Tibial nerve (tissue), 4 donors: ENCODE measurements at regions not wholly inside any gene's neighbourhood (a gene's known extent, or its start where the extent isn't known, plus 50 kb on each side); places are given as distances from the start of the nearest gene placed in this dataset.

Source experiments
- DNase-seq, 2 donors: peaks; one replicate each; pipeline ENCODE4 v3.0.0-alpha.2; 2019; ENCODE audit warnings: low spot score in 2 of 2
- H3K27ac ChIP-seq, 4 donors: fragments of 200-600 bp; sonication (generic) in 3 of 4; one replicate each; pipeline ENCODE4 v1.5.1; 2017 to 2019; ENCODE audit warnings: mild to moderate bottlenecking in 1 of 4
- H3K27me3 ChIP-seq, 2 donors: fragments of 200-600 bp; sonication (generic) in 1 of 2; one replicate each; pipeline versions ENCODE4 v1.5.1 to v1.6.0; 2017 to 2019
- H3K36me3 ChIP-seq, 3 donors: fragments of 200-600 bp; sonication (generic); one replicate each; pipeline ENCODE4 v1.5.1; 2018 to 2019
- H3K4me1 ChIP-seq, 4 donors: fragments of 200-600 bp; sonication (generic) in 3 of 4; one replicate each; pipeline ENCODE4 v1.5.1; 2017 to 2019
- H3K4me3 ChIP-seq, 4 donors: fragments of 200-600 bp; sonication (generic) in 3 of 4; one replicate each; pipeline ENCODE4 v1.5.1; 2017 to 2019; ENCODE audit warnings: mild to moderate bottlenecking in 1 of 4, moderate library complexity in 1 of 4
- H3K9me3 ChIP-seq, 4 donors: fragments of 200-600 bp; sonication (generic) in 3 of 4; one replicate each; pipeline ENCODE4 v1.5.1; 2017 to 2019
- EP300 ChIP-seq, 2 donors: sonication (generic); formaldehyde crosslinking; IDR thresholded peaks; one replicate each; pipeline ENCODE4 v1.6.1; 2017; ENCODE audit warnings: antibody characterized with exemption in 2 of 2, mild to moderate bottlenecking in 1 of 2
- POLR2A ChIP-seq, 2 donors: fragments of 450-650 bp; IDR thresholded peaks; one replicate each; pipeline ENCODE4 v1.6.1; 2017; ENCODE audit warnings: antibody characterized with exemption in 2 of 2, mild to moderate bottlenecking in 2 of 2, moderate library complexity in 2 of 2
- WGBS, 2 donors: methylation state at CpG; one replicate each; pipeline ENCODE4 v1.1.5; 2018; 5-methylcytosine and 5-hydroxymethylcytosine counted together
- TF ChIP-seq, protein P1 (sequence below), 5 experiments: fragments of 200-600 bp in 3 of 5; fragments of 450-650 bp in 2 of 5; sonication (generic) in 3 of 5; IDR thresholded peaks; one replicate each; pipeline ENCODE4 v1.5.1; 2016 to 2019; ENCODE audit warnings: antibody characterized with exemption in 5 of 5, mild to moderate bottlenecking in 3 of 5, moderate library complexity in 2 of 5

DNA sequence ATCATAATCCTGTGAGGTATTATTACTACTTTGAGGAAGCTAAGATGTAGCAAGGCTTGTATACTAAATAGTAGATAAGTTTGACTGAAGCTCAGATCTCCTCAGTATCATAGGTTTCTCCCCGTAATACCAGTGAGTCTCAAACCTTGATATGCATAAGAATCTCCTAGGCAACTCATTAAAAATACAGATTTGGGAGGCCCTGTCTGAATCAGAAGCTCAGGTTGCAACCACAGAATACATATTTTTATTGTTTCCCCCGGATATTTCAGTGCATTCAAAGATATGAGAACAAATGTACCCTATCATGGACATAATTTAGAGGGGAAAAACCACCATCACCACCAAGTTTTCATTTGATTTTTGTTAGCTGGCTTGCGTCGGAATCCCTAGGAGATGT, 242.1 kb upstream of the C2CD4B start:
- Histone ChIP-seq H3K36me3 (no peaks in the 10 kb centered on the region), H3K4me1 (peaks cover 0 to 51% (median 4%) of the 10 kb centered on the region in 4 donors), H3K4me3 (no peak overlapping the region), H3K27me3 (no peaks in the 10 kb centered on the region), H3K27ac (no peak overlapping the region), H3K9me3 (no peaks in the 10 kb centered on the region)
- no peak for DNase-seq
- no peak for TF ChIP-seq EP300 (IDR thresholded peaks at IDR 0.05)
- no peak for TF ChIP-seq POLR2A (IDR thresholded peaks at IDR 0.05)
- TF ChIP-seq, protein P1, sequence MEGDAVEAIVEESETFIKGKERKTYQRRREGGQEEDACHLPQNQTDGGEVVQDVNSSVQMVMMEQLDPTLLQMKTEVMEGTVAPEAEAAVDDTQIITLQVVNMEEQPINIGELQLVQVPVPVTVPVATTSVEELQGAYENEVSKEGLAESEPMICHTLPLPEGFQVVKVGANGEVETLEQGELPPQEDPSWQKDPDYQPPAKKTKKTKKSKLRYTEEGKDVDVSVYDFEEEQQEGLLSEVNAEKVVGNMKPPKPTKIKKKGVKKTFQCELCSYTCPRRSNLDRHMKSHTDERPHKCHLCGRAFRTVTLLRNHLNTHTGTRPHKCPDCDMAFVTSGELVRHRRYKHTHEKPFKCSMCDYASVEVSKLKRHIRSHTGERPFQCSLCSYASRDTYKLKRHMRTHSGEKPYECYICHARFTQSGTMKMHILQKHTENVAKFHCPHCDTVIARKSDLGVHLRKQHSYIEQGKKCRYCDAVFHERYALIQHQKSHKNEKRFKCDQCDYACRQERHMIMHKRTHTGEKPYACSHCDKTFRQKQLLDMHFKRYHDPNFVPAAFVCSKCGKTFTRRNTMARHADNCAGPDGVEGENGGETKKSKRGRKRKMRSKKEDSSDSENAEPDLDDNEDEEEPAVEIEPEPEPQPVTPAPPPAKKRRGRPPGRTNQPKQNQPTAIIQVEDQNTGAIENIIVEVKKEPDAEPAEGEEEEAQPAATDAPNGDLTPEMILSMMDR (IDR thresholded peaks at IDR 0.05), result no peak
- WGBS, 2 donors, result 86 to 90% methylated on average over 4 of the region's 4 CpGs

DNA sequence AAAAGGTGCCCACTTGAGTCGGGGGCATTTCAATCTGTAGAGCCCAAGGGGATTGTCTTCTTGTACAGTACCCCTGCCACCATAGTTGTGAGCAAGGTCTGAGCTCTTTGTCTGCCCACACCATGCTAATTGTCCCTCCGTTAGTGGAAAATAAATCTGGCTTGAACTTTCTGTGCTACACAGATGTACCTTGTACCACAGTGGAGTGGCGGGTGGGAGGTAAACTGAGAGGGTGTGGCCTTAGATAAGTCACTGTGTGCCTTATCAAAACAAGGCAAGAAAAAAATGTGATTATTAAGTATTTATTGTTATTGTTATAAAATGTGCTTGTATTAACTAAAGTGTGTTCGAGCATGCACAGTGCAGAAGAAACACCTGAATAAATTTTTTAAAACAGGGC, 242.9 kb upstream of the C2CD4B start:
- WGBS, 2 donors, result 85 to 87% methylated on average over 4 of the region's 4 CpGs
- H3K36me3 ChIP-seq, result no peaks in the 10 kb centered on the region
- H3K27me3 ChIP-seq, result no peaks in the 10 kb centered on the region
- no peak for DNase-seq
- no peaks in the 10 kb centered on the region for H3K9me3 ChIP-seq
- peaks cover 0 to 51% (median 7%) of the 10 kb centered on the region in 4 donors for H3K4me1 ChIP-seq
- H3K27ac ChIP-seq, result no peak overlapping the region
- no peak overlapping the region for H3K4me3 ChIP-seq
- TF ChIP-seq, protein P1 (IDR thresholded peaks at IDR 0.05), result no peak

DNA sequence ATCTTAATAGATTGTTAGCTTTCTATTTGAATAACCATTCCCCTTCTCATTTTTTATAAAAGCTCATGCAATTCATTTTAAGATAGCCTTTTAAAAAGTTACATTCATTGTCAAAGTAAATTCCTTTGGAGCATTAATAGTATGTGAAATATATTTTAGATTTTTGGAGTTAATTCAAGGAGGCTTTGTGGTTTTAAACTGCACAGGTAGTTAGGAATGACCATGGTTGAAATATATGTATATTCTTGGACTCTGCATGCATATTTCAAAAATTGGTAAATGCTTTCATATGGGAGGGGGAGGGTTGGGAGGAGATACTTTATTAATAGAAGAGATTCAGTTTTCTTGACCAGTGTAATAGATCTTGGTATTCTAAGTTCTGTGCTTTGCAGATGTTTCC, 244.4 kb upstream of the C2CD4B start:
- H3K9me3 ChIP-seq, result no peaks in the 10 kb centered on the region
- no peak for DNase-seq
- no peaks in the 10 kb centered on the region for H3K36me3 ChIP-seq
- no peak overlapping the region for H3K27ac ChIP-seq
- H3K27me3 ChIP-seq, result no peaks in the 10 kb centered on the region
- peaks cover 0 to 45% (median 9%) of the 10 kb centered on the region in 4 donors for H3K4me1 ChIP-seq
- no peak overlapping the region for H3K4me3 ChIP-seq
- no peak for TF ChIP-seq EP300 (IDR thresholded peaks at IDR 0.05)
- TF ChIP-seq, protein P1 (IDR thresholded peaks at IDR 0.05), result no peak
- no peak for TF ChIP-seq POLR2A (IDR thresholded peaks at IDR 0.05)

DNA sequence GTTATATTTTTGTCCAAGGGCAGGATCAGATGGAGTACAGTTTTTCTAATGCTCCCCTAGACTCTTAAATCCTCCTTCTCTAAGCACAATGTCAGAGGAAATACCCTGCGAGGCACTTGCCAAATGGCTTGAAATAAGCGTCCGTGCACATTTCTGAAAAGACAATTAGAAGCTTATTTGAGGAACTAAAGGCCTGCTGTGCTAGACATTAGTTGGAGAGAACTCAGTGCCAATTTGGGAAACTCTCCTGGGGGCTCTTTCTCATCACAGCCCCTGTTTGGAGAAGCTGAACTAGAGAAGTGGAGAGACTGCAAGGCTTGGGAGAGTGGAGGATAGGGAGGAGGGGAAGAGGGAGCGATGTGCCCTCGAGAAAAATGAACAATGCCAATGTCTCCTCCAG, 247.6 kb upstream of the C2CD4B start:
- no peak for DNase-seq
- Histone ChIP-seq H3K27ac (peak overlapping the region; percentile 2 to 72 (median 38)), H3K36me3 (no peaks in the 10 kb centered on the region), H3K4me1 (peaks cover 0 to 58% (median 9%) of the 10 kb centered on the region in 4 donors), H3K27me3 (no peaks in the 10 kb centered on the region), H3K9me3 (no peaks in the 10 kb centered on the region), H3K4me3 (no peak overlapping the region)
- WGBS, 2 donors, result 21 to 22% methylated on average over 5 of the region's 5 CpGs
- TF ChIP-seq EP300 (IDR thresholded peaks at IDR 0.05), result no peak
- no peak for TF ChIP-seq POLR2A (IDR thresholded peaks at IDR 0.05)
- TF ChIP-seq, protein P1 (IDR thresholded peaks at IDR 0.05), result no peak

DNA sequence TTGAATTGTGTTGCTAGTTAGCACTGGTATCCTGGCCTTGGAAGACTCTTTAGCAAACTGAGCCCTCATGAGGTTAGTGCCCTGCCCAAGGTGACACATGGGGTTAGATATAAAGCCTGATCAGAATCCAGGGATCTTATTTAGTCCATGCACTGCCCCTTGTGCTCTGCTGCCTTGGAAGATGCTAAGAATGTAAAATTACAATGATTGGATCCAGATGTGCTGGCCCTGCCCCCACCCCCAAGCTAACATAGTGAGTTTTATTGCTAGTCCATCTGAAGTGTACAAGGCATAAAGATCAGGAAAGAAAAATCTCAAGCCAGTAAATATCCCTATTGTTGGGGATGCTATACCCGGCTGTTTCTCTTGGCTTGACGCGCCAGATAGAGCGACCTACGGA, 248.1 kb upstream of the C2CD4B start:
- no peak overlapping the region for H3K4me3 ChIP-seq
- DNase-seq, result no peak
- H3K36me3 ChIP-seq, result no peaks in the 10 kb centered on the region
- peaks cover 0 to 57% (median 9%) of the 10 kb centered on the region in 4 donors for H3K4me1 ChIP-seq
- no peaks in the 10 kb centered on the region for H3K9me3 ChIP-seq
- peak overlapping the region; percentile 2 to 72 (median 38) for H3K27ac ChIP-seq
- no peaks in the 10 kb centered on the region for H3K27me3 ChIP-seq
- TF ChIP-seq EP300 (IDR thresholded peaks at IDR 0.05), result no peak
- TF ChIP-seq, protein P1 (IDR thresholded peaks at IDR 0.05), result no peak
- TF ChIP-seq POLR2A (IDR thresholded peaks at IDR 0.05), result no peak
- 28 to 42% methylated on average over 5 of the region's 5 CpGs for WGBS, 2 donors
